IPS-18a (cell line): ENCODE measurements at regions not wholly inside any gene's neighbourhood (a gene's known extent, or its start where the extent isn't known, plus 50 kb on each side); places are given as distances from the start of the nearest gene placed in this dataset.

Experiments
- H3K27ac ChIP-seq: one replicate; pipeline ENCODE4 v1.5.1; 2013; ENCODE audit warnings: low read length
- H3K27me3 ChIP-seq: one replicate; pipeline ENCODE4 v1.6.1; 2013; ENCODE audit warnings: mild to moderate bottlenecking, low read length; ENCODE audit not compliant: control insufficient read depth, insufficient read depth
- H3K36me3 ChIP-seq: one replicate; pipeline ENCODE4 v1.6.1; 2013; ENCODE audit warnings: low read depth, low read length; ENCODE audit not compliant: control insufficient read depth
- H3K4me1 ChIP-seq: one replicate; pipeline ENCODE4 v1.6.1; 2013; ENCODE audit warnings: low read depth, low read length; ENCODE audit not compliant: control insufficient read depth
- H3K4me3 ChIP-seq: one replicate; pipeline ENCODE4 v1.5.1; 2013; ENCODE audit warnings: low read length
- H3K9ac ChIP-seq: one replicate; pipeline ENCODE4 v1.6.1; 2013; ENCODE audit warnings: mild to moderate bottlenecking, low read length, moderate library complexity
- H3K9me3 ChIP-seq: one replicate; pipeline ENCODE4 v1.6.1; 2013; ENCODE audit warnings: low read depth, low read length; ENCODE audit not compliant: control insufficient read depth

DNA sequence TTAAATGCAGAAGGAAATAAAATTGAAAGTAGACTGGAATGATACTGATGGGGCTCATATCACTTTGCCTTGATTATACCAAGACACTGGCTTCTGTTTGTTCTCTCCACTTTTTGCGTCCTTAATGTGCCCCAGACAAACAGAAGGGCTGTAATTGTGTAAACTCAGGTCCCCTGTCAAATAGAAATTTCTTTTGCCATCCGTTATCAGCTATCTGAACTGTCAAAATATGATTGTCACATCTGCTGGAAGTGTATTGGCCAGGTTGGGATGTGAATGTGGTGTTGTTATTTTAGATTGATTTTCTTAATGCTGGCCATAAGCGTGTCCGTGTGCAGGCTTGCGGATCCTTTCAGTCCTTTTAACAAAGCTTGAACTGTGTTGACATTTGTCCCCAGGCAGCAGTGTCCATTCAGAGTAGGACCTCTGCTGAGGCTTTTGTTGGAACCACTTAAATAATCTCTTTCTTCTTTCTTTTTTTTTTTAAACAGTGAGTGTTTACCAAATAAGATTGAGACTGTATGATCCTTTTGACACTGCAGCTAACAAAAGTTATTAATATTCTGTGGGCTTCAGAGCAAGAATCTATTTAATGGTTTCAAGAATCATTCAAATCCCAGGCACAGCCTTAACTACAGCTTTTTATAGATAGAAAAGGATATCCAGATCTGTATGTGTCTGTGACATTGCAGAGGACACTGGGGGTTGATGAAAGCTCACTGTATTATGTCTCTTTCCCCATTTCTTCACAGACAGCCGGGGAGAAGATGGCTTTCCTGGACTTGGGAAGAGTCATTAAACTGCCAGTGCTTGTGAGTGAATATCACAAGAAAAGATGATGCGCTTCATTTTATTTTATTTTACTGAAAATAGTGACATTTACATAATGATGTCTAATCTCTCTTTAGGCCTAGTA is 171.7 kb downstream of the ZNF608 start:
- Histone ChIP-seq H3K4me3 (no peak overlapping the region), H3K4me1 (peaks cover 41% of the 10 kb centered on the region), H3K9ac (no peak overlapping the region), H3K9me3 (no peaks in the 10 kb centered on the region), H3K36me3 (no peaks in the 10 kb centered on the region), H3K27me3 (no peaks in the 10 kb centered on the region), H3K27ac (no peak overlapping the region)

DNA sequence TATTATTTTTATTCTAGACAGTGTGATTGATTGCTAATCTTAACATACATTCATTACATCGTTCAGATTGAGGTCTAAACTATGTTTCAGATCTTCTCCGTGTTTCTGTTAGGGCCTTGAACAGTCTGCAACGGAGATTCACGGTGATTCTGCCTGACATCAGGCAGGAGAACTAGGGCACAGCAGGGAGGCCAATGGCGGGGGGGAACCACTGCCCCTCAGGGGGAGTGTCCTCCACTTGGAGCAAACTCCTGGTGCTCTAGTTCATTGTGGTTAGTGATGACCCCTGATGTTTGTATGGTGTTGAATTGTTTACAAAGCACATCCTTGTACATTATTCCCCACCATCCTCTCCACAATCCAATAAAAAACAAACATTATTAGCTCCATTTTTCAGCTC is 173.5 kb downstream of the ZNF608 start:
- Histone ChIP-seq H3K9ac (no peak overlapping the region), H3K4me3 (no peak overlapping the region), H3K9me3 (no peaks in the 10 kb centered on the region), H3K27me3 (no peaks in the 10 kb centered on the region), H3K4me1 (peaks cover 41% of the 10 kb centered on the region), H3K27ac (no peak overlapping the region), H3K36me3 (no peaks in the 10 kb centered on the region)

DNA sequence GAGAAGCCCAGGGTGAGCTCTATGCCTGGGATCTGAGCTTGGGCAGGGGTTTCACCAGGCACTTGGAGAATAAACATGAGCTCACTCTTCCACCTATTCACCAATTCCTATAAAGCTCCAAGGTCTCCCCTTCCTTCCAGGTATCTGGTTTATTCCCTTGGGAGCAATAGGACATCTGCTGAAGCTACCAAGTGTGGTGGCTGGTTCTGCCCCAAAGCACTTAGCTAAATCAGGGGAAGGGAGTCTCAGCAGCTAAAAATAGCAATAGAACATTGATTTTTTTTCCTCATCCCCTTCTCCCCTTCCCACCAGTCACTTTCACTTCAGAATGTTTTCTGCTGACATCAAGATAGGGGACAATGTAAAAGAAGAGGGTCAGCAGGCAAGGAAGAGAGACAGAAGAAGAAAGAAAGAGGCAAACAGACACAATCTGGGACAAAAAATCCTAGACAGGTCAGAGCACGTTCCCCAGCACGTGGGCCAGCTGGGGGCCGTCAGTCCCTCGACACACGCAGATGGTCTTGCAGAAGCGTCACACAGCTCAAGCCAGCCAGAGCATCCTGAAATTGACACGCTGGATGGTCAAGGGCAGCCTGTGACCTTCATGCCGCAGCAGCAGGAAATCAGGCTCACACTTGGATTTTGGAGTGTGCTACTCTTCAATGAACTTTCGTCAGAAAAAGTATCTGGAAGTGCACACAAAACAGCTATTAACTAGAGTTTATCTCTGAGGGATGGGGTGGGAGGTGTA is 176.0 kb downstream of the ZNF608 start:
- peaks cover 23% of the 10 kb centered on the region for H3K4me1 ChIP-seq
- no peaks in the 10 kb centered on the region for H3K9me3 ChIP-seq
- H3K27me3 ChIP-seq = no peaks in the 10 kb centered on the region
- no peak overlapping the region for H3K27ac ChIP-seq
- no peaks in the 10 kb centered on the region for H3K36me3 ChIP-seq
- no peak overlapping the region for H3K9ac ChIP-seq
- H3K4me3 ChIP-seq = no peak overlapping the region

DNA sequence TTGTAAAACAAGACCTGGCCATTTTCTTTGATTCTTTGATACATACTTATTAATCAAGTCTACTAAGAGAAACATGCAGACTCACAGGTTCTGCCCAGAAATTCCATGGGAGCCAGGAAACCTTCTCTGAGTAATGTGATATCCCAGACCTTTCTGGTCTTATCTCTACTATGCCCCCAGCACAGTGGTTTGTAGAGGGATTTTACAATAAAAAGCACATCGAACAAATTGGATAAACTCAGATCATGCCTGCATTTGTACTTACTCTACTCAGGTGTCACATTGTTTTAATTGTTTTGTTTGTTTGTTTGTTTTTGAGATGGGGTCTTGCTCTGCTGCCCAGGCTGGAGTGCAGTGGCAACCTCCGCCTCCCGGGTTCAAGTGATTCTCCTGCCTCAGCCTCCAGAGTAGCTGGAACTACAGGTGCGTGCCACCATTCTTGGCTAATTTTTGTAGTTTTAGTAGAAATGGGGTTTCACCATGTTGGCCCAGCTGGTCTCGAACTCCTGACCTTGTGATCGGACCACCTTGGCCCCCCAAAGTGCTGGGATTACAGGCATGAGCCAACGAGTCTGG is 179.5 kb downstream of the ZNF608 start:
- H3K4me1 ChIP-seq = no peaks in the 10 kb centered on the region
- H3K36me3 ChIP-seq = no peaks in the 10 kb centered on the region
- H3K27me3 ChIP-seq = no peaks in the 10 kb centered on the region
- H3K4me3 ChIP-seq = no peak overlapping the region
- no peak overlapping the region for H3K27ac ChIP-seq
- H3K9me3 ChIP-seq = no peaks in the 10 kb centered on the region
- H3K9ac ChIP-seq = no peak overlapping the region

DNA sequence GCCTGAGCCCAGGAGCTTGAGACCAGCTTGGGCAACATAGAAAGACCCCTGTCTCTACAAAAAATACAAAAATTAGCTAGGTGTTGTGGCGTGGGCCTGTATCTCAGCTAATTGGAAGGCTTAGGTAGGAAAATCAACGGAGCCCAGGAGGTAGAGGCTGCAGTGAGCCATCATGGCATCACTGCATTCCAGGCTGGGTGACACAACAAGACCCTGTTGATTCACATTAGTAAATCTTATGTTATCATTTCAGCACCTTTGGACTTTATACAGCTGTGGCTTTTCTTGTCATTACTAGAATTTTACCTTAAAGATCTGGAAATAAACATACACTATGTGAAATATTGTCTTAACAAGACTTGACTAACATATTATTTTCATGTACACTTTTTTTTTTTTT is 185.0 kb downstream of the ZNF608 start:
- no peak overlapping the region for H3K9ac ChIP-seq
- H3K9me3 ChIP-seq = no peaks in the 10 kb centered on the region
- no peaks in the 10 kb centered on the region for H3K4me1 ChIP-seq
- H3K4me3 ChIP-seq = no peak overlapping the region
- no peak overlapping the region for H3K27ac ChIP-seq
- no peaks in the 10 kb centered on the region for H3K27me3 ChIP-seq
- no peaks in the 10 kb centered on the region for H3K36me3 ChIP-seq

DNA sequence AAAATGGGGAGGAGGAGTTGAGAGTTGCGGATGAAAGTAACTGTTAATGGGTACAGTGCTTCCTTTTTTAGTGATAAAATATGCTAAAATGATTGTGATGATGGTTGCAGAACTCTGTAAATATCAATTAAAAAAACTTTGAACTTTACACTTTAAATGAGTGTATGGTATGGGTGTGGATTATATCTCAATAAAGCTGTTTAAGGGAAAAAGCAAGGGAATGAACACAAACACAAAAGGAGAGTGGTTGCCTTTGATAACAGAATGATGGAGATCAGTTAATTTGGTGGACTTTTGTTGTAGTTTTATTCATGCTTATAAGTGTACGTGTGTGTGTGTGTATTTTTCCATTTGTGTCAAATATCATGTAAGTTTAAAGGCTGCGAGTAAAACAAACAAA is 186.1 kb downstream of the ZNF608 start:
- no peak overlapping the region for H3K9ac ChIP-seq
- H3K4me3 ChIP-seq = no peak overlapping the region
- H3K36me3 ChIP-seq = no peaks in the 10 kb centered on the region
- no peak overlapping the region for H3K27ac ChIP-seq
- H3K9me3 ChIP-seq = no peaks in the 10 kb centered on the region
- no peaks in the 10 kb centered on the region for H3K4me1 ChIP-seq
- no peaks in the 10 kb centered on the region for H3K27me3 ChIP-seq

DNA sequence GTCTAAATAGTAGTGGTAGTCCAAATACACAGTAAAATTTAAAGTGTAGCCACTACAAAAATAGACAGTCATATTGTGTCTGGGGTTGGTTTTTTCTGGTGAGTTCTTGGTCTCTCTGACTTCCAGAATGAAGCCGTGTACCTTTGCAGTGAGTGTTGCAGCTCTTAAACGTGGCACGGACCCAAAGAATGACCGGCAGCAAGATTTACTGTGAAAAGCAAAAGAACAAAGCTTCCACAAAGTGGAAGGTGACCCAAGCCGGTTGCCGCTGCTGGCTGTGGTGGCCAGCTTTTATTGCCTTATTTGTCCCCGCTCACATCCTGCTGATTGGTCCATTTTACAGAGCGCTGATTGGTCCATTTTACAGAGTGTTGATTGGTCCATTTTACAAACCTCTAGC is 188.7 kb downstream of the ZNF608 start:
- Histone ChIP-seq H3K9ac (no peak overlapping the region), H3K4me1 (peaks cover 16% of the 10 kb centered on the region), H3K4me3 (no peak overlapping the region), H3K36me3 (no peaks in the 10 kb centered on the region), H3K9me3 (no peaks in the 10 kb centered on the region), H3K27ac (no peak overlapping the region), H3K27me3 (no peaks in the 10 kb centered on the region)

DNA sequence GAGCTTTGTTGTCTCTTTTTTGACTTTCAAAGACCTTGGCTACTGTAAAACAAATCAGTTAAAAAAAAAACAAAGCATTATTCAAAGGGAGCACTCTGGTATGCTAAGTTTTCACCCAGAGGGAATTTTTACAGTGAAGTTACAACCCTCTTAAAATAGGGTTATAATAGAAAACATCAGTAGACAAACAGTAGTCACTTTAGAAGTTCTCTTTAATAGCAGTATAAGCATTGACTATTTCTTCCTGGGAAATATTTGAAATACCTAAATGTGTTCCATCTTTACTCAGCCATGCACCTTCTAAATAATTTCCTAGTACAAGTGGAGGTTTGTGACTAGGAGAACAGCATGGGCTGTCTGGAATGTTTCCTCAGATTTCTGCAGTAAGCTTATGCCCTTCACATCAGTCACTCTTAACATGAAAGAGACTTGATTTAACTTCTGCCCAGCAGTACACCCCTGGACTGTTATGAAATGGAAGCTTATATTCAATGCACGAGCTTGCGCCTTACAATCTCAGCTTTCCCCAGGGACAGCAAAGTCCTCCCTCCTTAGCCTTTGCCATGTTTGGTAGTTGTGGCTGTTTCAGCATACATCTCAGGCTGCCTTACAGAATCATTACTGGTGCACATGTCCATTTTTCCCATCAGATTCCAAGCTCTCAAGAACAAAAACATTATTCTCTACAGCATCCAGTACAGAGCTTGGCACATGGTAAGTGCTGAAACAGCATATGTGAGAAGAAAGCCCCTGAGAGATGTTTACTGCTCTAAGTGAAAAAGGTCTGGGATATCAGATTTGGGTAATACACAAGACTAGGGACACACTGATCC is 191.5 kb downstream of the ZNF608 start:
- H3K4me3 ChIP-seq = no peak overlapping the region
- H3K27me3 ChIP-seq = no peaks in the 10 kb centered on the region
- H3K27ac ChIP-seq = no peak overlapping the region
- no peaks in the 10 kb centered on the region for H3K36me3 ChIP-seq
- H3K9me3 ChIP-seq = no peaks in the 10 kb centered on the region
- no peak overlapping the region for H3K9ac ChIP-seq
- peaks cover 31% of the 10 kb centered on the region for H3K4me1 ChIP-seq

DNA sequence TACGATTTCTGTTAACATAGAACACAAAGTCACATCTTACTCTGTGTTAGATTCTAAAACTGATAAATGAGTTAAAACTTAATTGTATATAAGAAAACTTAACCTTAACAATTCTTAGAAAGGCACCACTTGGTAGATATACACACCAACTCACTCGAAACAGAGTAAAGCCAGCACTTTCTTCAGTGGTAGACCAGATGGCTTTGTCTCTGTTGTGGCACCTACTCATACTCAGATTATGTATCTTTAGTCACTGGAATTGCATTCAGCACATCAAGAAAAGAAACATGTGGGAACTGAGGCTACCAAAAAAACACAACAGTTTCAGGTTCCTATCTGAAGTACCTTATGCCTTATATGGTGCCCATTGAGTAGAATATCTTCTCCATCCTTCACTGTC is 192.5 kb downstream of the ZNF608 start:
- no peaks in the 10 kb centered on the region for H3K9me3 ChIP-seq
- no peak overlapping the region for H3K4me3 ChIP-seq
- H3K9ac ChIP-seq = no peak overlapping the region
- no peaks in the 10 kb centered on the region for H3K36me3 ChIP-seq
- peaks cover 37% of the 10 kb centered on the region for H3K4me1 ChIP-seq
- no peaks in the 10 kb centered on the region for H3K27me3 ChIP-seq
- H3K27ac ChIP-seq = no peak overlapping the region

DNA sequence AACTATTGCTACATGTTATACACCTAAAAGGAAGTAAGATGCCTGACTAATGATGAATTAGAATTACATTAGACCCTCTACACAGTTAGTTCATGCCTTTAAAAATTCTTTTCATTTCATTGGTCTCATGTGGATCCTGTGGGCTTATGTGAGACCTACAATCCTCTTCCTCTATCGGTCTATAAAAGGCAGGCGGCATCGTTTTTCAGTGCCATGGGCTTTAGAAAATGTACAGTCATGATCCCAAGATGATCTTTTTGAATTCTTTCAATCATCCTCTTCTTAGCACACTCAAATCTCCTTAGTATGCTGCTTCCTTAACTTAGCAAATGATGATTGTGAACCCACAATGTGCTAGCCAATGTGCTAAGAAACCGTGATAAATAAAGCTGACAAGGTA is 193.9 kb downstream of the ZNF608 start:
- Histone ChIP-seq H3K4me3 (no peak overlapping the region), H3K27ac (no peak overlapping the region), H3K9ac (no peak overlapping the region), H3K27me3 (no peaks in the 10 kb centered on the region), H3K36me3 (no peaks in the 10 kb centered on the region), H3K4me1 (peaks cover 37% of the 10 kb centered on the region), H3K9me3 (no peaks in the 10 kb centered on the region)

DNA sequence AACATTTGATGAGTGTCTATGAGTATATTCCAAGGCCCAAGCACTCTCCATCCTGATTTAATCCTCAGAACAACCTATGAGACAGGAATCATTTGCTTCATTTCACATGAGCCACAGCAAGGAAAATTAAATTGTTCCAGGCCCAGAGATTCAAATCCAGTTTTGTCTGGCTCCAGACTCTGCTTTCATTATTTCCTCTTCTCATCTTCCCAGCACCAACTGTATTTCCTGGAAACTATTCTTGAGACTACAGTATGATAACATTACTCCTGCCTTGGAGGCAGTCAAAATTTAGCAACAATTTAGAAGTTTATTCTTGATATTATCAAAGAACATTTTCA is 194.5 kb downstream of the ZNF608 start:
- H3K9me3 ChIP-seq = no peaks in the 10 kb centered on the region
- no peak overlapping the region for H3K27ac ChIP-seq
- no peak overlapping the region for H3K4me3 ChIP-seq
- H3K4me1 ChIP-seq = peaks cover 37% of the 10 kb centered on the region
- no peak overlapping the region for H3K9ac ChIP-seq
- no peaks in the 10 kb centered on the region for H3K27me3 ChIP-seq
- H3K36me3 ChIP-seq = no peaks in the 10 kb centered on the region
